ENCODE measurements at regions not wholly inside any gene's neighbourhood (a gene's known extent, or its start where the extent isn't known, plus 50 kb on each side); places are given as distances from the start of the nearest gene placed in this dataset.

DNA sequence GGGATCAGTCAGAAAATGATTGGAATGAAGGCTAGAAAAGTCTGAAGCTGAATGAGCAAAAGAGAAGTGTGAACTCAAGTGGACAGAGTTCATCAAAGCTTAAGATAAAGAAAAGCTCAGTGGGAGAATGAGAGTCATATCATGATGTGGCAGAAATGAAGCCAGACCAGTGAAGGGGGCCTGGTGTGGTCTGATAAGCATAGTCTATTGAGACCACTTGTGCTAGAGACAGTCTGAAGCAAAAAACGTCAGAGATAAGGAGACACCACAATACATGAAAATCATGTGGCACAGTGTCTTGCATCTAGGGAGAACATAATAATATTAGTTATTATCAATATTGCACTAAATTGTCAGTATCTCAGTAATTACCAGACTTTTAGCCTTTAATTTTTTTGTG is 601.5 kb downstream of the UTRN start:
- TF ChIP-seq, protein P1, sequence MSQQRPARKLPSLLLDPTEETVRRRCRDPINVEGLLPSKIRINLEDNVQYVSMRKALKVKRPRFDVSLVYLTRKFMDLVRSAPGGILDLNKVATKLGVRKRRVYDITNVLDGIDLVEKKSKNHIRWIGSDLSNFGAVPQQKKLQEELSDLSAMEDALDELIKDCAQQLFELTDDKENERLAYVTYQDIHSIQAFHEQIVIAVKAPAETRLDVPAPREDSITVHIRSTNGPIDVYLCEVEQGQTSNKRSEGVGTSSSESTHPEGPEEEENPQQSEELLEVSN (IDR thresholded peaks at IDR 0.05), result no peak
- no peak overlapping the region for H3K14ac ChIP-seq (ENCODE audit: insufficient read length)
- H4K91ac ChIP-seq (replicated peaks; ENCODE audit: insufficient read length, low read length), result no peak overlapping the region
- no peak overlapping the region for H2BK120ac ChIP-seq (replicated peaks; ENCODE audit: low read depth, low read length)
- no peak overlapping the region for H4K5ac ChIP-seq (ENCODE audit: insufficient read length, low read depth, low read length)
- H3K79me2 ChIP-seq (ENCODE audit: control insufficient read depth in 1 of 2, insufficient read depth in 2 of 2, low read length in 2 of 2), result no peaks in the 10 kb centered on the region
- H2BK12ac ChIP-seq (ENCODE audit: low read depth, low read length), result no peak overlapping the region
- no peak overlapping the region for H4K8ac ChIP-seq (ENCODE audit: extremely low read depth, insufficient read depth, low read length)
- H2BK20ac ChIP-seq (ENCODE audit: low read length), result no peak overlapping the region
- DNase-seq (ENCODE audit: low read depth in 1 of 2, low spot score in 2 of 2) (no peak), FAIRE-seq (no peak)
- no peak overlapping the region for H3K56ac ChIP-seq (replicated peaks; ENCODE audit: insufficient read length, low read depth, low read length)
- no peak overlapping the region for H3K4me2 ChIP-seq (ENCODE audit: insufficient read depth in 1 of 2, low read depth in 2 of 2, low read length in 2 of 2)
- no peaks in the 10 kb centered on the region for H3K9me3 ChIP-seq (ENCODE audit: insufficient read depth in 2 of 2, low read depth in 1 of 2, low read length in 1 of 2)
- H2AK5ac ChIP-seq (ENCODE audit: low read depth, low read length), result no peak overlapping the region
- H3K4me1 ChIP-seq (replicated peaks in 1 of 4; ENCODE audit: control insufficient read depth in 3 of 4, insufficient read depth in 4 of 4, low read length in 3 of 4), result no peaks in the 10 kb centered on the region
- H3K4me3 ChIP-seq (ENCODE audit: extremely low read depth in 1 of 4, insufficient read depth in 2 of 4, low read depth in 3 of 4, low read length in 4 of 4), result no peak overlapping the region
- no peaks in the 10 kb centered on the region for H4K20me1 ChIP-seq (replicated peaks in 1 of 2; ENCODE audit: control insufficient read depth in 1 of 2, insufficient read depth in 2 of 2, low read length in 2 of 2)
- no peaks in the 10 kb centered on the region for H3K36me3 ChIP-seq (ENCODE audit: control insufficient read depth in 2 of 4, insufficient read depth in 4 of 4, low read length in 3 of 4)
- H3K79me1 ChIP-seq (ENCODE audit: low read depth, low read length), result no peaks in the 10 kb centered on the region
- ChIA-PET CTCF (ENCODE audit: partially characterized antibody) (interaction anchor here (0.7 kb wide), 1 partner anchor 34 kb away, joined by 3 read pairs; no protein-coding TSS in a partner anchor), POLR2A (ENCODE audit: partially characterized antibody) (no interaction called here)
- WGBS, 2 experiments (ENCODE audit: extremely low coverage in 1 of 2, insufficient coverage in 1 of 2, insufficient read length in 1 of 2, insufficient replicate concordance in 2 of 2, low coverage in 1 of 2, low lambda C conversion rate in 2 of 2, missing lambda C conversion rate in 1 of 2), result 85% methylated on average over 1 of the region's 1 CpG; no CpG with 5 or more reads in 1 of the 2 experiments
- no peak overlapping the region for H2BK5ac ChIP-seq (ENCODE audit: low read depth, low read length)
- no peak overlapping the region for H3K23ac ChIP-seq (ENCODE audit: insufficient read length)
- no peak overlapping the region for H3K27ac ChIP-seq (ENCODE audit: low read depth, low read length)
- no peaks in the 10 kb centered on the region for H3K27me3 ChIP-seq (replicated peaks in 1 of 4; ENCODE audit: control insufficient read depth in 3 of 4, extremely low read depth in 1 of 4, insufficient read depth in 3 of 4, low read length in 3 of 4)
- no peak overlapping the region for H3K9ac ChIP-seq (replicated peaks in 1 of 4; ENCODE audit: extremely low read depth in 1 of 4, low read depth in 3 of 4, low read length in 3 of 4)
- H2AFZ ChIP-seq (ENCODE audit: low read length), result no peak overlapping the region
- no peak overlapping the region for H3K18ac ChIP-seq (ENCODE audit: extremely low read depth, low read length)
- H3K23me2 ChIP-seq (ENCODE audit: low read depth, low read length), result no peaks in the 10 kb centered on the region
- H3K4ac ChIP-seq (replicated peaks; ENCODE audit: insufficient read length, low read depth, low read length), result no peak overlapping the region
- no peak overlapping the region for H2BK15ac ChIP-seq (ENCODE audit: low read length)

All from H1 (cell line).